Liver (tissue), 8 donors: ENCODE measurements at regions not wholly inside any gene's neighbourhood (a gene's known extent, or its start where the extent isn't known, plus 50 kb on each side); places are given as distances from the start of the nearest gene placed in this dataset.

Source experiments
- DNase-seq: peaks from one replicate; pipeline ENCODE4 v3.0.0-alpha.2; 2017; ENCODE audit warnings: low spot score
- H3K27ac ChIP-seq, 2 donors: one replicate each; pipeline ENCODE4 v1.7.0; 2013; ENCODE audit warnings: inconsistent platforms in 2 of 2, low read length in 2 of 2, control low read depth in 1 of 2, low read depth in 1 of 2, mild to moderate bottlenecking in 1 of 2
- H3K27me3 ChIP-seq, 4 donors: one replicate each; pipeline versions ENCODE4 v1.6.1 to v1.7.0; 2013; ENCODE audit warnings: low read length in 3 of 4, inconsistent platforms in 1 of 4, mild to moderate bottlenecking in 1 of 4, moderate library complexity in 1 of 4; ENCODE audit not compliant: control insufficient read depth in 4 of 4, insufficient read depth in 4 of 4
- H3K36me3 ChIP-seq, 4 donors: one replicate each; pipeline versions ENCODE4 v1.6.1 to v1.7.0; 2013; ENCODE audit warnings: low read length in 3 of 4, mild to moderate bottlenecking in 3 of 4, low read depth in 1 of 4, moderate library complexity in 1 of 4; ENCODE audit not compliant: control insufficient read depth in 4 of 4, insufficient read depth in 3 of 4
- H3K4me1 ChIP-seq, 4 donors: one replicate each; pipeline versions ENCODE4 v1.6.1 to v1.7.0; 2013; ENCODE audit warnings: low read length in 3 of 4, mild to moderate bottlenecking in 3 of 4, moderate library complexity in 1 of 4; ENCODE audit not compliant: control insufficient read depth in 4 of 4, insufficient read depth in 4 of 4
- H3K4me3 ChIP-seq, 3 donors: one replicate each; pipeline versions ENCODE4 v1.6.1 to v1.7.0; 2013; ENCODE audit warnings: low read length in 3 of 3, control low read depth in 1 of 3, low read depth in 1 of 3, mild to moderate bottlenecking in 1 of 3
- H3K9ac ChIP-seq, 2 donors: one replicate each; pipeline ENCODE4 v1.7.0; 2013; ENCODE audit warnings: low read length in 2 of 2, mild to moderate bottlenecking in 2 of 2, moderate library complexity in 2 of 2, control low read depth in 1 of 2, low read depth in 1 of 2
- H3K9me3 ChIP-seq, 4 donors: one replicate each; pipeline versions ENCODE4 v1.6.1 to v1.7.0; 2013; ENCODE audit warnings: low read length in 3 of 4; ENCODE audit not compliant: control insufficient read depth in 4 of 4
- ATF3 ChIP-seq: IDR thresholded peaks from 2 replicates; pipeline ENCODE4 v1.6.1; 2016; ENCODE audit warnings: antibody characterized with exemption
- CTCF ChIP-seq: fragments of 150-350 bp; IDR thresholded peaks from 2 replicates; pipeline ENCODE4 v1.5.1; 2017; ENCODE audit warnings: improper control_type of control experiment, low read depth, low read length; ENCODE audit not compliant: missing input control
- EGR1 ChIP-seq, 2 donors: IDR thresholded peaks; 2 replicates each; pipeline ENCODE4 v1.6.1; 2016 to 2018; ENCODE audit warnings: antibody characterized with exemption in 2 of 2, low read depth in 2 of 2
- FOXA1 ChIP-seq: IDR thresholded peaks from 2 replicates; pipeline ENCODE4 v1.6.1; 2016; ENCODE audit warnings: antibody characterized with exemption
- FOXA2 ChIP-seq: IDR thresholded peaks from 2 replicates; pipeline ENCODE4 v1.6.1; 2016; ENCODE audit warnings: antibody characterized with exemption
- GABPA ChIP-seq, 2 donors: IDR thresholded peaks in 1 of 2; conservative IDR thresholded peaks in 1 of 2; 2 replicates each; pipeline ENCODE4 v1.6.1; 2016; ENCODE audit warnings: antibody characterized with exemption in 2 of 2, mild to moderate bottlenecking in 1 of 2, moderate library complexity in 1 of 2
- HNF4A ChIP-seq, 2 donors: conservative IDR thresholded peaks; 2 replicates each; pipeline ENCODE4 v1.6.1; 2016; ENCODE audit warnings: antibody characterized with exemption in 2 of 2, mild to moderate bottlenecking in 2 of 2
- HNF4G ChIP-seq: IDR thresholded peaks from 2 replicates; pipeline ENCODE4 v1.6.1; 2016; ENCODE audit warnings: antibody characterized with exemption
- JUND ChIP-seq, 2 donors: IDR thresholded peaks; 2 replicates each; pipeline ENCODE4 v1.6.1; 2016; ENCODE audit warnings: antibody characterized with exemption in 2 of 2
- MAX ChIP-seq: IDR thresholded peaks from 2 replicates; pipeline ENCODE4 v1.6.1; 2016; ENCODE audit warnings: antibody characterized with exemption
- NR2F2 ChIP-seq: IDR thresholded peaks from 2 replicates; pipeline ENCODE4 v1.6.1; 2016; ENCODE audit warnings: antibody characterized with exemption
- RAD21 ChIP-seq, 2 donors: IDR thresholded peaks; 2 replicates each; pipeline ENCODE4 v1.6.1; 2016; ENCODE audit warnings: antibody characterized with exemption in 2 of 2, mild to moderate bottlenecking in 2 of 2
- REST ChIP-seq: IDR thresholded peaks from 2 replicates; pipeline ENCODE4 v1.6.1; 2016; ENCODE audit warnings: antibody characterized with exemption, mild to moderate bottlenecking
- RXRA ChIP-seq, 2 donors: IDR thresholded peaks; 2 replicates each; pipeline ENCODE4 v1.6.1; 2017 to 2018; ENCODE audit warnings: antibody characterized with exemption in 2 of 2, mild to moderate bottlenecking in 1 of 2
- SP1 ChIP-seq: IDR thresholded peaks from 2 replicates; pipeline ENCODE4 v1.6.1; 2018; ENCODE audit warnings: antibody characterized with exemption, mild to moderate bottlenecking
- TAF1 ChIP-seq: conservative IDR thresholded peaks from 2 replicates; pipeline ENCODE4 v1.6.1; 2016; ENCODE audit warnings: antibody characterized with exemption, mild to moderate bottlenecking
- YY1 ChIP-seq: IDR thresholded peaks from 2 replicates; pipeline ENCODE4 v1.6.1; 2016; ENCODE audit warnings: antibody characterized with exemption, mild to moderate bottlenecking
- ZBTB33 ChIP-seq: IDR thresholded peaks from 2 replicates; pipeline ENCODE4 v1.6.1; 2016; ENCODE audit warnings: antibody characterized with exemption
- WGBS: extraction: QIAGEN DNeasy Blood & Tissue Kit; methylation state at CpG from one replicate; pipeline ENCODE4 v1.1.7; 2013; 5-methylcytosine and 5-hydroxymethylcytosine counted together
- donor health status: healthy.
- donor health status: healthy.
- donor health status: healthy.
- donor health status: healthy.
- donor health status: healthy.

- no peak overlapping the region for H3K9ac ChIP-seq
- 23% methylated on average over 1 of the region's 1 CpG for WGBS
- no peak for DNase-seq
These were observed 691.4 kb downstream of the PCDH7 start for GRCh38 chr4:31411565-31411964.

GRCh38 chr4:31415629-31416028 lies 695.5 kb downstream of the PCDH7 start:
- H3K27ac ChIP-seq = no peak overlapping the region
- no peaks in the 10 kb centered on the region for H3K36me3 ChIP-seq
- no peaks in the 10 kb centered on the region for H3K9me3 ChIP-seq
- H3K4me3 ChIP-seq = no peak overlapping the region
- 84% methylated on average over 3 of the region's 3 CpGs for WGBS
- H3K4me1 ChIP-seq = no peaks in the 10 kb centered on the region
- no peak for DNase-seq
- no peaks in the 10 kb centered on the region for H3K27me3 ChIP-seq
- no peak overlapping the region for H3K9ac ChIP-seq
- no peak for TF ChIP-seq TAF1
- TF ChIP-seq ZBTB33 = no peak
- no peak for TF ChIP-seq FOXA1
- TF ChIP-seq YY1 = no peak
- TF ChIP-seq JUND (IDR thresholded peaks at IDR 0.05) = no peak
- no peak for TF ChIP-seq MAX
- TF ChIP-seq RXRA (IDR thresholded peaks at IDR 0.05) = no peak
- TF ChIP-seq NR2F2 = no peak
- no peak for TF ChIP-seq FOXA2
- no peak for TF ChIP-seq REST
- no peak for TF ChIP-seq SP1

More at GRCh38 chr4:31411565-31411964, 691.4 kb downstream of the PCDH7 start:
- no peak overlapping the region for H3K4me3 ChIP-seq
- no peak overlapping the region for H3K27ac ChIP-seq
- H3K27me3 ChIP-seq = no peaks in the 10 kb centered on the region
- no peak for TF ChIP-seq JUND (IDR thresholded peaks at IDR 0.05)
- no peak for TF ChIP-seq FOXA1
- TF ChIP-seq SP1 = no peak
- no peak for TF ChIP-seq HNF4A (conservative IDR thresholded peaks at IDR 0.05)
- no peak for TF ChIP-seq CTCF
- no peak for TF ChIP-seq RAD21 (IDR thresholded peaks at IDR 0.05)
- TF ChIP-seq HNF4G = no peak
- TF ChIP-seq MAX = no peak
- TF ChIP-seq ZBTB33 = no peak
- TF ChIP-seq RXRA (IDR thresholded peaks at IDR 0.05) = no peak
- no peak for TF ChIP-seq FOXA2
- TF ChIP-seq GABPA (IDR thresholded peaks at IDR 0.05 in 1 of 2, conservative IDR thresholded peaks at IDR 0.05 in 1 of 2) = no peak
- TF ChIP-seq EGR1 (IDR thresholded peaks at IDR 0.05; ENCODE audit: low read depth in 2 of 2) = no peak
- no peak for TF ChIP-seq ATF3
- no peaks in the 10 kb centered on the region for H3K9me3 ChIP-seq
- no peaks in the 10 kb centered on the region for H3K36me3 ChIP-seq
- no peaks in the 10 kb centered on the region for H3K4me1 ChIP-seq
